ENCODE measurements at regions not wholly inside any gene's neighbourhood (a gene's known extent, or its start where the extent isn't known, plus 50 kb on each side); places are given as distances from the start of the nearest gene placed in this dataset.

GRCh38 chr5:94025788-94026473 is 284.5 kb upstream of the POU5F2 start (continued):
- TF ChIP-seq CHD7 (IDR thresholded peaks at IDR 0.05; ENCODE audit: insufficient replicate concordance, low read length): no peak
- no peak for TF ChIP-seq MAX (IDR thresholded peaks at IDR 0.05)
- TF ChIP-seq RAD21 (IDR thresholded peaks at IDR 0.05 in 1 of 2, conservative IDR thresholded peaks at IDR 0.05 in 1 of 2; ENCODE audit: low read depth in 2 of 2, low read length in 2 of 2): peak; percentile 44 to 58
- TF ChIP-seq CTCF (IDR thresholded peaks at IDR 0.05; ENCODE audit: control extremely low read depth in 1 of 3, insufficient read depth in 1 of 3, low read depth in 1 of 3, low read length in 3 of 3): peak; percentile 31 to 72 (median 55)

Data from H1 (cell line).